ACC112 (cell line): ENCODE measurements at regions not wholly inside any gene's neighbourhood (a gene's known extent, or its start where the extent isn't known, plus 50 kb on each side); places are given as distances from the start of the nearest gene placed in this dataset.

Source experiments
- H2AFZ ChIP-seq: fragments of 200-600 bp; sonication (generic); one replicate; pipeline ENCODE4 v1.6.0; 2017; ENCODE audit warnings: antibody characterized with exemption, low read length; ENCODE audit not compliant: unreplicated experiment
- H3K27ac ChIP-seq: fragments of 200-600 bp; sonication (generic); 2 replicates; pipeline ENCODE4 v1.5.1; 2014; ENCODE audit warnings: low read depth, mild to moderate bottlenecking, antibody characterized with exemption, low read length, moderate library complexity
- H3K27me3 ChIP-seq: fragments of 200-600 bp; sonication (generic); 2 replicates; pipeline ENCODE4 v1.6.1; 2014; ENCODE audit warnings: mild to moderate bottlenecking, antibody characterized with exemption, low read length, moderate library complexity, mixed read lengths; ENCODE audit not compliant: insufficient read depth
- H3K36me3 ChIP-seq: fragments of 200-600 bp; sonication (generic); 2 replicates; pipeline ENCODE4 v1.6.1; 2016; ENCODE audit warnings: mild to moderate bottlenecking, antibody characterized with exemption, low read length, moderate library complexity, mixed read lengths; ENCODE audit not compliant: insufficient read depth
- H3K4me1 ChIP-seq: fragments of 200-600 bp; sonication (generic); one replicate; pipeline ENCODE4 v1.6.1; 2016; ENCODE audit warnings: low read length, mixed read lengths; ENCODE audit not compliant: insufficient read depth, unreplicated experiment, control insufficient read depth
- H3K4me3 ChIP-seq: fragments of 200-600 bp; sonication (generic); 2 replicates; pipeline ENCODE4 v1.5.1; 2014; ENCODE audit warnings: mild to moderate bottlenecking, low read depth, low read length
- H3K79me2 ChIP-seq: fragments of 200-600 bp; sonication (generic); one replicate; pipeline ENCODE4 v1.6.0; 2016; ENCODE audit warnings: low read length; ENCODE audit not compliant: control insufficient read depth, unreplicated experiment, insufficient read depth

DNA sequence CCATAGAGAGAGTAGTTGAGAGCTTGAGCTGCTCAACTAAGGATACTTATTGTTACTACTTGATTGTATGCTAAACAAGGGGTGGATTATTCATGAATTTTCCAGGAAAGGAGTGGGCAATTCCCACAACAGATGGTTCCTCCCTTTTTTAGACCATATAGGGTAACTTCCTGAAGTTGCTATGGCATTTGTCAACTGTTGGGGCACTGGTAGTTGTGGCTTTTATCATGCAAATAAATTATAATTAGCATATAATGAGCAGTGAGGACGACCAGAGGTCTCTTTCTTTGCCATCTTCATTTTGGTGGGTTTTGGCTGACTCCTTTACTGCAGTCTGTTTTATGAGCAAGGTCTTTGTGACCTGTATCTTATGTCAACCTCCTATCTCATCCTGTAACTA lies 1403.5 kb upstream of the PABPC4L start:
- Histone ChIP-seq H3K27ac (no peak overlapping the region), H2AFZ (no peak overlapping the region), H3K4me3 (no peak overlapping the region), H3K79me2 (no peaks in the 10 kb centered on the region), H3K27me3 (no peaks in the 10 kb centered on the region), H3K36me3 (no peaks in the 10 kb centered on the region), H3K4me1 (no peaks in the 10 kb centered on the region)

DNA sequence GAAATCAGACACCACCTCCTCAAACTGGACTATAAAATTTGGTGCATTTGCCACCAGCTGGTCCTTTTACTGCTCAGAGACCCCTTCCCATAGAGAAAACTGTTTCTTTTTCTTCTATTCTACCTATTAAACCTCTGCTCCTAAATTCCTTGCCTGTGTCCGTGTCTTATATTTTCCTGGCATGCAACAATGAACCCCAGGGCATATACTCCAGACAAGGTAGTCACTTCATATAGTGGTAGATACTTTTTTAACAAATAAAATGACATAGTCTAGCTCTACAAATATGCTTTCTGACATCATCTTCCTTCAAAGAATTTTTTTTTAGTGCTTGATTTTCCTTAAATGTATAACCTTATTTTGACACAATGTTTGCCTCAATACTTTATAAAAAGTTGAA lies 1402.9 kb upstream of the PABPC4L start:
- Histone ChIP-seq H2AFZ (no peak overlapping the region), H3K79me2 (no peaks in the 10 kb centered on the region), H3K27ac (no peak overlapping the region), H3K4me3 (no peak overlapping the region), H3K27me3 (no peaks in the 10 kb centered on the region), H3K36me3 (no peaks in the 10 kb centered on the region), H3K4me1 (no peaks in the 10 kb centered on the region)

DNA sequence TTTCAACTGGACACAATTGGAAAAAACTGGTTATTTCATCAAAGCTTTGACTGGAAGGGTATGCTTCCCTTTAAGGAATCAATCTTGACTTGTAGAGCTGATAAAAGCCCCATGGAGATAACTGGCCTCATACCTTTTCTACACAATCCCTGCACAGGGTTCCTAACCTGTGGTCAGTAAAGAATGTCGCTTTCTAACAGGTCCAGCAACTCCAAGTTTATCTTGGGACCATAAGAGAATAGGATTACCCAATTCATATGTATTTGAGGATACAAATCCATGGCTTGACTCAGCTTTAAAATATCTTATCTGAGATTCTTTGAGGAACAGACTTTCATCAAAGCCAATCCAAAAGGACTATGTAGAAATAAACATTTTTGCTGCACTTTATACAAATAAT lies 1399.8 kb upstream of the PABPC4L start:
- no peak overlapping the region for H3K4me3 ChIP-seq
- no peaks in the 10 kb centered on the region for H3K27me3 ChIP-seq
- H3K4me1 ChIP-seq = no peaks in the 10 kb centered on the region
- no peaks in the 10 kb centered on the region for H3K36me3 ChIP-seq
- no peak overlapping the region for H3K27ac ChIP-seq
- no peak overlapping the region for H2AFZ ChIP-seq
- H3K79me2 ChIP-seq = no peaks in the 10 kb centered on the region

DNA sequence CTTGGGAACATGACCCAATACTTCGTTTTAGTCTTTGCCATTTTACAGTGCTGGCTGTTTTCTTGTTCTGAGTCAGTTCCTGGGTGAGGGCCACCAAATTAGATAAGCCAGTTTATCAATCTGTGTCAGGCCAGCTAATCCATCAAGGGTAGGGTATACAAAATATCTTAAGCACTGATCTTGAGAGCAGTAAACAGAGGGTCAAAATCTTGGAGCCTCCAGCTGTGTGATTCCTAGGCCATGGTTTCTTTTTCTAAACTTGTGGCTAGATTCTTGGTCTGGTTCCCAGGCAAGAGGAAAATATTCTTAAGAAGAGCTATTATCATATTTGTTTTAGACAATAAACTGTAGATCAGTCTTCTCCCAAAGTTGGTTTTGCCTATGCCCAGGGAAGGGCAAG lies 1396.6 kb upstream of the PABPC4L start:
- Histone ChIP-seq H3K79me2 (no peaks in the 10 kb centered on the region), H3K27ac (no peak overlapping the region), H3K27me3 (no peaks in the 10 kb centered on the region), H3K4me3 (no peak overlapping the region), H3K4me1 (no peaks in the 10 kb centered on the region), H3K36me3 (no peaks in the 10 kb centered on the region), H2AFZ (no peak overlapping the region)

DNA sequence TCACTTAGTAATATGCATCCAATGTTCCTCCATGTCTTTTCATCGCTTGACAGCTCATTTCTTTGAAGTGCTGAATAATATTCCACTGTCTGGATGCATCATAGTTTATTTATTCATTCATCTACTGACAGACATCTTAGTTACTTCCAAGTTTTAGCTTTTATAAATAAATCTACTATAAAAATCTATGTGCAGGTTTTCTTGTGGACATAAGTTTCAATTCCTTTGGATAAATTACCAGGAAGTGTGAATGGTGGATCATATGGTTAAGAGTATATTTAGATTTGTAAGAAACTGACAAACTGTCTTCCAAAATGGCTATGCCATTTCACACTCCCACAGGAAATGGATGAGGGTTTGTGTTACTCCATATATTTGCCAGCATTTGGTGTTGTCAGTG lies 1392.9 kb upstream of the PABPC4L start:
- no peaks in the 10 kb centered on the region for H3K4me1 ChIP-seq
- no peaks in the 10 kb centered on the region for H3K36me3 ChIP-seq
- no peaks in the 10 kb centered on the region for H3K27me3 ChIP-seq
- H2AFZ ChIP-seq = no peak overlapping the region
- no peak overlapping the region for H3K27ac ChIP-seq
- H3K79me2 ChIP-seq = no peaks in the 10 kb centered on the region
- H3K4me3 ChIP-seq = no peak overlapping the region

DNA sequence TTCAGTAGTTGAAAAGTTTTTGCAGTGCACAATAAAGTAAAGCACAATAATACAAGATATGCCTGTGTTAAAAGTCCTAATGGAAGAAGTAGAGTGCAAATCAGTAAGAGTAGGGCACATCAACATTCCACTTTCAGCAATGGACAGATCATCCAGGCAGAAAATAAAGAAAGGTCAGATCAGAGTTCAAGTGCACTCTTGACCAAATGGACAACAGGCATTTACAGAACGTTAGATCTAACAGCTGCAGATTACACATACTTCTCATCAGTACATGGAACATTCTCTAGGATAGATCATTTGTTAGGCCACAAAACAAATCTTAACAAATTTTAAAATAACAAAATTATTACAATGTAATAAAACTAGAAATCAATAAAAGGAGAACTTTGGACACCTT lies 1373.5 kb upstream of the PABPC4L start:
- Histone ChIP-seq H3K27me3 (no peaks in the 10 kb centered on the region), H3K36me3 (no peaks in the 10 kb centered on the region), H3K79me2 (no peaks in the 10 kb centered on the region), H2AFZ (no peak overlapping the region), H3K27ac (no peak overlapping the region), H3K4me3 (no peak overlapping the region), H3K4me1 (no peaks in the 10 kb centered on the region)

DNA sequence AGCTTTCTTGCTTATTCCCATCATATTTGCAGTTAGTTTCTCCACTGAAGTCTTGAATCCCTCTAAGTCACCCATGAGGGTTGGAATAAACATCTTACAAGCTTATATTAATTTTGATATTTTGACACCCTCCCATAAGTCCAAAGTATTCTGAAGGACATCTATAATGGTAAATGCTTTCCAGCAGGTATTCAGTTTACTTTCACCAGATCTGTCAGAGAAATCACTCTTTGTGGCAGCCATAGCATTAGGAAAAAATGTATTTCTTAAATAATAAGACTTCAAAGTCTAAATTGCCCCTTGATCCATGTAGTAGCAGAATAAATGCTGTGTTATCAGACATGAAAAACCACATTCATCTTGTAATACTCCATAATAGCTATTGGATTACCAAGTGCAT lies 1371.7 kb upstream of the PABPC4L start:
- H3K79me2 ChIP-seq = no peaks in the 10 kb centered on the region
- H3K27me3 ChIP-seq = no peaks in the 10 kb centered on the region
- H3K4me1 ChIP-seq = no peaks in the 10 kb centered on the region
- no peak overlapping the region for H2AFZ ChIP-seq
- no peak overlapping the region for H3K4me3 ChIP-seq
- no peaks in the 10 kb centered on the region for H3K36me3 ChIP-seq
- H3K27ac ChIP-seq = no peak overlapping the region

DNA sequence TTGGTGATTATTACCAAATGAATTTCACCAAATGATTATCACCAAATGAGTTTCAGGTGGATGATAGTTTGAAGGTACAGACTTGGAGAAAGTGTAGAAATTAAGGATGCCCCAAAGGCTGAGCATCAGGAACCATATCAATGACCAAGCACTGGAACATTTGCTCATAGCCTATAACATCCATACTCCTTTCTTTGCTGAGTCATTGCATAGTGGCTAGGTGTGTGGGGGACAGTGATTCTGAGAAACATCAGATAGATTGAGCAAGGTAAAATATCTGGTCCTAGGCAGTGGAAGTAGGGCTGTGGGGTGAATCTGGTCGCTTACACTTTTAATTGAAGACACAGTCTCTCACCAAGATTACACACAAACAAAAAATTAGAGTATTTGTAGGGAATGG lies 1362.5 kb upstream of the PABPC4L start:
- no peak overlapping the region for H3K4me3 ChIP-seq
- H3K79me2 ChIP-seq = no peaks in the 10 kb centered on the region
- H3K36me3 ChIP-seq = no peaks in the 10 kb centered on the region
- no peak overlapping the region for H3K27ac ChIP-seq
- H3K27me3 ChIP-seq = no peaks in the 10 kb centered on the region
- H2AFZ ChIP-seq = no peak overlapping the region
- no peaks in the 10 kb centered on the region for H3K4me1 ChIP-seq

DNA sequence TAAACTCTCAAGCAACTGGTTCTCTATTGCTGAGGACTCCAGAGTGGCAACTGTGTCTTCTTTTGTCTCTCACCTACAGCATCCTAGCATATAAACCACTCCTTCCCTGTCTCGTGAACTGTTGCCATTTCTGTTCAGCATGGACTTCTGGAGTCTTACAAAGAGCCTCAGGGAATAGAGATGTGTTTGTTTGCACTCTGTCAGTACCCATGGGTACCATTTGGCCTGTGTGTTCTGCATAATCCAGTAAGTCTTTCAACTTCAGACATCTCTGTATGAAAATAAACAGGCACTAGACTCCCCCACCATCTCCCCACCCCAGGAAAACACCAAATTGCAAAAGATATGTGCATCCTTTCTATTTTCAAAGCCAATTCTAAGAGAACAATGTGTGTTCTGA lies 1351.6 kb upstream of the PABPC4L start:
- Histone ChIP-seq H3K4me1 (no peaks in the 10 kb centered on the region), H3K27ac (no peak overlapping the region), H3K27me3 (no peaks in the 10 kb centered on the region), H3K79me2 (no peaks in the 10 kb centered on the region), H2AFZ (no peak overlapping the region), H3K4me3 (no peak overlapping the region), H3K36me3 (no peaks in the 10 kb centered on the region)

DNA sequence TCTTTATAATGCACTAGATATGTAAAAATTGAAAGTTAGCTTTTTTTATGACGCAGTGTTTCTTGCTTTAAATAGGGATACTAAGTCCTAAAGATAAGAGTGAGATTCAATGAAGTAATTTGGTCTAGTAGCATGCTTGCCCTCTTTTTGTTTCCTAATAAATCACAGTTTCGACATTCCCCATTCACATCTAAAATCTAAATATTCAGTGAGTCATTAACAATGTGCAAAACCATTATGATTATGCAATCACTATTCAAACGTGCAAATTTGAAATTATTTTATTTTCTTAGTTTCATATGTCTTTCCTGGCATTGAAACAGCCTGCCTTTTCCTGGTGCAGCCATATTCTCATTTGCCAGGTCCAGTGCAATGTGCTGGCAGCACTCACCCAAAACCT lies 1350.5 kb upstream of the PABPC4L start:
- H2AFZ ChIP-seq = no peak overlapping the region
- H3K4me1 ChIP-seq = no peaks in the 10 kb centered on the region
- no peaks in the 10 kb centered on the region for H3K79me2 ChIP-seq
- no peak overlapping the region for H3K4me3 ChIP-seq
- H3K36me3 ChIP-seq = no peaks in the 10 kb centered on the region
- H3K27me3 ChIP-seq = no peaks in the 10 kb centered on the region
- H3K27ac ChIP-seq = no peak overlapping the region

DNA sequence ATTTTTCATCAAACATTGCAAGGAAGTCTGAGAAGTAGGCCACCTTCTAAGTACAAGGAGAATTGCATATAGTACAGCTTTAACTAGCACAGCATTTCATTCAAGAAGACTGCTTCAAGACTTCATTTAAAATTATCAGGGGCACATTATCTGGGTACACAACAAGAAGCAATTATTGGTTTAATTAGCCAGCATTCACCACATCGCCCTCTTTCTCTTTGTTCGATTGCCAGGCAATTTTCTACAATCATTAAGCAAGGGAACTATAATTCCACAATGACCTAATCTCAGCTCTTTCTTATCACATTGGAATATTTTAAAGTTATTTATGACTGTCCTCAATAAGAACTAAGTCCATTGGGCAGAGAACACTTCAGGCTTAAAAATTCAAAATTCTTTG lies 1347.1 kb upstream of the PABPC4L start:
- H3K4me1 ChIP-seq = no peaks in the 10 kb centered on the region
- no peak overlapping the region for H3K4me3 ChIP-seq
- no peaks in the 10 kb centered on the region for H3K79me2 ChIP-seq
- no peaks in the 10 kb centered on the region for H3K36me3 ChIP-seq
- H3K27me3 ChIP-seq = no peaks in the 10 kb centered on the region
- H2AFZ ChIP-seq = peak overlapping the region; percentile 32
- H3K27ac ChIP-seq = no peak overlapping the region
